NCI-H748 (cell line): ENCODE measurements at regions not wholly inside any gene's neighbourhood (a gene's known extent, or its start where the extent isn't known, plus 50 kb on each side); places are given as distances from the start of the nearest gene placed in this dataset.

ENCODE experiments used
- DNase-seq: peaks from one replicate; lab custom pipeline; 2025; ENCODE audit not compliant: unreplicated experiment; lab: John Stamatoyannopoulos, UW

- no peak for DNase-seq
Measured at GRCh38 chr13:44627441-44627840, 51.3 kb upstream of the TSC22D1 start.

DNA sequence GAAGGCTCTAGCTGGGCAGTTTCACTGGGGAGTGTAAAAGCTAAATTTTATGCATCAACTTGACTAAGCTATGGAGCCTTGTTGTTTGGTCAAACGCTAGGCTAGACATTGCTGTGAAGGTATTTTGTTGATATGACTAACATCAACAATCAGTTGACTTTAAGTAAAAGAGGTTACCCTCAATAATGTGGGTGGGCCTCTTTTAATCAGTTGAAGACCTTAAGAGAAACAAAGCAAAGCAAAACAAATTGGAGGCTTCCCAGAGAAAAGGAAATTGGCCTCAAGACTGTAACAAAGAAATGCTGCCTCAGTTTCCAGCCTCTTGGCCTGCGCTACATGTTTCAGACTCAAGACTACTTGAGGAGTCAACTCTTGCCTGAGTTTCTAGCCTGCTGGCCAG lies 50.0 kb upstream of the TSC22D1 start:
- DNase-seq = no peak
